GM21515 (cell line): ENCODE measurements at regions not wholly inside any gene's neighbourhood (a gene's known extent, or its start where the extent isn't known, plus 50 kb on each side); places are given as distances from the start of the nearest gene placed in this dataset.

Experiments used
- ATAC-seq: cut with Tn5 transposase; IDR thresholded peaks from one replicate; pipeline ENCODE4 v1.9.1; 2021; ENCODE audit not compliant: unreplicated experiment

DNA sequence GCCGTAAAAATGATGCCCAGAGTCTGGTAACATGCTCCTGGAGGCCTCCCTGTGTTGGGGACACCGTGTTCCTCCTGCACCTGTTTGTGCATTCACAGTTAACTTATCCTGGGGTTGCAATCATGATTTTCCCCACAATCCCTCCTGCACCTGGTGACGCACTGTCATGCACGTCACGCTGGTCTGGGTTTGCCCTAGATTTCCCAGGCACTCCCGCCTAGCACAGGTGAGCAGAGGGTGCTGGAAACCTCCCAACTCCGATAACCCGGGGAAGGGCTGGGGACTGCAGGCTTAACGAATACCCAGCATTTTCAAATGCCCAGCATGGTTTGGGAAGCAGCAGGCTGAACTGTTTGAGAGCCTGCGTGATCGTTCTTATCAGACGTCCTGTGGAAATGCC, 427.1 kb downstream of the TCERG1L start:
- ATAC-seq = no peak

DNA sequence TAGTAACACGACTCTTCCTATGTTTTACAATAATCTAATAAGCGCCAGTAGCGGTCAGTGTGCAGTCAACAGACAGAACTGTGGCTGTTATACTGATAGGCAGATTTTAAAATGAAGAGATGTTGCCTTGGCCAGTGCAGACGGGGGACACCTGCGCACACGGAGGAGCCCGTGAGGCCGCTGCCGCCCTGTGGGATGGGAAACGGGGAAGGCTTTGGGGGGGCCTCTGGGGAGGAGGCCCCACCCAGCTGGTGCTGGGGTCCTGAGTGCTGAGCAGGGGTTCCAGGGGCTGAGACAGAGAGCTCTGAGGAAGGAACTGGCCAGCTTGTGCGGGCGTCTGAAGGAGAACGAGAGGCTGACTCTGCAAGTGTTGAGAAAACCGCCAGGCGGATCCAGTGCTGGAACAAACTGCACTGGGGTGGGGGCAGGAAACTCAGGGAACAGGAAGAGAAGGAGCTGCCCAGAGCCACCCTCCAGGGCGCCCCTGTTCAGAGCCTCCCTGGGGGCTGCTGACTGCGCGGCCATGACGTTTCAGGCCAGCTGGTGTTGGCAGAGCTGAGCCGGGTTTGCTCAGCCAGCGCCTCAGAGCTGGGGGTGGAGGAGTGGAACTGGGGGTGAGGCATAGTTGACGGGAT, 426.4 kb downstream of the TCERG1L start:
- ATAC-seq = no peak

DNA sequence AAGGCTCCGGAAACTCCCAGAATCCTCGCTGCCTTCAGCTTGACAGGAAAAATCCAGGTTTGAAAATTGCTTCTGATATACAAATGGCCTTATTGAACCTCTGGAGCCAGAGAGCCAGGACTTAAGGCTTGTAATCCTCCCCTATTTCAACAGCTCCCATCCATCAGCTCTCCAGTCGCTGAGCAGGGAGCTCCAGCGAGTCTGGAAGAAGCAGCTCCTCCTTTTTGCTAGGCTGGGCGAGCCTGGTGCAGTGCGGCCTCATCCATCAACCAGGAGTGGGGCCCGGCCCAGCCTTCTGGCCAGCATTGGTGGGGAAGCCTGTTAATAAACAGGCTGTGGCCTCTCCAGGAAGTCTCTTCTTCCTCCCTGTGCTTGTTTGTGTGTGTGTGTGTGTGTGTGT, 424.4 kb downstream of the TCERG1L start:
- no peak for ATAC-seq

DNA sequence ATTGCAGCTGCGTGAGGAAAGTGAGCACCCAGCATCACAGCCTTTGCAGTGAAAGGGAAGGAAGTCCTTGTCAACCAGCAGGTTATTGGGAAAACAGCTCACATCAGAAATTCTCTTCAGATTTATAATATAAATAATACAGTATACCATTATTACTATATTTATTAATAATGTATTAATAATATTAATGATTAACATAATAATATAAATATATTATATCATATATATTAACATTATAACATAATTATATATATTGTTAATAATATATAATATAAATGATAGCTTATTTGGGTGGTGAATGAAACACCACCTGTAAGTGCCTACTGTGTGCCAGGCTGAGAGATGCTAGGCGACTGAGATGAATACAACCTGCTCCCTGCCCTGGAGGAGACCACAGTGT, 423.0 kb downstream of the TCERG1L start:
- no peak for ATAC-seq

DNA sequence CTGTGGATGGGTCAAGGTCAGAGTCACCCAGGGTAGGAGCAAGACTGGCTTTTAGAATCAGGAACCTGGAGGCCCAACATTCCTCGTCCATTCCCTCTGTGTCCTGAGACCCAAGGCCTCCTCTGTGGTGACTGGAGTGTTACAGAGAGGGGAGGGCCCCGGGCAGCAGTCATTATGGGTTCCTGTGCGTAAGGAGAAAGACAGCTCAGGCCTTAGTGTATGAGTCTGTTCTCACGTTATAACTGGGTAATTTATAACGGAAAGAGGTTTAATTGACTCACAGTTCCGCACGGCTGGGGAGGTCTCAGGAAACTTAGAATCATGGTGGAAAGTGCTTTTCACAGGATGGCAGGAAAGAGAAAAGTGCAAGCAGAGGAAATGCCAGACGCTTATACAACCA, 422.3 kb downstream of the TCERG1L start:
- ATAC-seq = no peak

DNA sequence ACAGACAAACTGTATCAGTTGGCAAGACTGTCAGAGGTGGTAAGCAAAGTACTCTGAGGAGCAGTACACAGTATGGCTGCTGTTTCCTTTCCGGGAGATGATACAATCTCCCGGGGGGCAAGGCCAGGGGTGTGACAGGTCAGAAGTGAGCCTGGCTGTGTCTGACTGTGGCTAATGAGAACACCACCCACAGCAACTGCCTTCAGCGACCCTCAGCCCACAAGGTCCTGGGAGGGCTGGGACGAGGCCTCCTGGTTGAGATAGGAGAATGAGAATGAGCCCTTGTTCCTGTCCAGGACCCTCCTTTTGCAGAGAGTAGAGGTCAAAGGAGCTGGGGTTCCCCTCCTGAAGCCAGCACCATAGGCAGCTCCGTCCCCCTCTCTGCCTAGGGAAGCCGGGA, 421.7 kb downstream of the TCERG1L start:
- no peak for ATAC-seq

DNA sequence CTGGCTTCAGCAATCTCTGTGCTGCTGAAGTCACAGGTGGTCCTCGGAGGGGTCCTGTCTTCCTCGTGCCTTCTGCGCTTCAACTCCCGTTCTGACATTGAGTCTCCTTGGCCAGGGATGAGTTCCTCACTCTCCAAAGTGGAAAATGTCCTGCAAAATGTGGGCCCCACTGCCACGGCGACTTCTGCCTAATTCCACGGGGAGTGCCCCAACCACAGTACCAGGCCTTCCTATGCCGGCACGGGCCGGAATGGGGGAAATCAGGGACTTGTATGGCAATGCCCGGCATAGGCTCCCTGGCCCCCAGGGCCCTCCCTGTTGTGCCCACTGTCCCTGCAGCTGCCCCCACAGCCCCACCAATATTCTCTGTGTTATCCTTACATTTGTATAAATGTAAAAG, 420.5 kb downstream of the TCERG1L start:
- ATAC-seq = no peak

DNA sequence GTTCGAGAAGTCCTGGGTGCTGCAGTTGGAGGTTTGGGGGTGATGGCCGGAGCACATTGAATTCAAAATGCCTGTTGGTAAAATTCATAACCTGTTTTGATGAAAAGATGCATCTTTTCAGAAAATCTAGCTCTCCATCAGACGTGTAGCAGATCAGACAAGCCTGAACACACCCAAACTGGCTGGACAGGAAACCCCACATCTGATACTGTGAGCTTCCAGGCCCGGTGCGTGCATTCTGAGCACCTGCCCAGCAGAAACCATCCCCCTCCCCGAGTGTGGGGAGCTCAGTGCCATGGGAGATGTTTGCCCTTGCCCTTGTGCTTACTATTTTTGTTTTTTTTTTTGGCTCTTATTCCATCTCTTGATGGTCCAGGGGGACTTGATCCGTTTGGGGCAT, 417.1 kb downstream of the TCERG1L start:
- ATAC-seq = no peak

DNA sequence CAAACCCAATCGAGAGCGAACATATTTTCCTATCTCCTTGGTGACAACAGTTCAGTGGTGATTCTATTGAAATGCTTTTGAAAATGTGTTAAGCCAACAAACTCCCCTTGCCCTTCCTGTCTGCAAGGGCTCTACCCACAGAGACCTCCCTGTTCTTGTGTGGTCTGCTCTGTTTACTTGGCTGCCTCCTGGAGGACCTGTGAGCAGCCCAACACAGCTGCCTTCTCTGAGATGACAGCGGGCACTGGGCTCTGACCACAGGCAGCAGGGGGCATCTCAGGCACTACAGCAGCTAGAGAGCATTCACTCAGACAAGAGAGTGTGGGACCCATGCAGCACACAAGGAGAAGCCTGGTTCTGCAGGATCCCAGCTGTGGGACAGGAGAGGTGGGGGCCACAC, 416.4 kb downstream of the TCERG1L start:
- no peak for ATAC-seq

DNA sequence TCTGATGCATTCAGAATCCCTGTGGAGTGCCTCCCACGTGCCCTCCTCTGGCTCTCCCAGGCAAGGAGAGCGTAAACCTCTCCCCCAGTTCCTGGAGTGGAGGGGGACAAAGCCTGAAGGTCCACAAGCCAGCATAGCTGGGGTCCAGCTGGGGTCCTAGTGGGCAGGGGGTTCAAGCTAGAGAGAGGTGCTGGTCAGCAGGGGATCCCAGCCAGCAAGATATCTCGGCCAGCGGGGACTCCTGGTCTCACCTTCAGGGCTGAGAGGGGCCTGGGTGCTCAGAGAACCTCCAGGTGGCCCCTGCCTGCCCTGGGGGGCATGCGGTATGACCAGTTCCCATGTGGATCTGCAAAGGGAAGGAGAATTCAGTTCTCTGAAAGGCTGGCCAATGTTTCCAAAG, 413.7 kb downstream of the TCERG1L start:
- ATAC-seq = no peak

DNA sequence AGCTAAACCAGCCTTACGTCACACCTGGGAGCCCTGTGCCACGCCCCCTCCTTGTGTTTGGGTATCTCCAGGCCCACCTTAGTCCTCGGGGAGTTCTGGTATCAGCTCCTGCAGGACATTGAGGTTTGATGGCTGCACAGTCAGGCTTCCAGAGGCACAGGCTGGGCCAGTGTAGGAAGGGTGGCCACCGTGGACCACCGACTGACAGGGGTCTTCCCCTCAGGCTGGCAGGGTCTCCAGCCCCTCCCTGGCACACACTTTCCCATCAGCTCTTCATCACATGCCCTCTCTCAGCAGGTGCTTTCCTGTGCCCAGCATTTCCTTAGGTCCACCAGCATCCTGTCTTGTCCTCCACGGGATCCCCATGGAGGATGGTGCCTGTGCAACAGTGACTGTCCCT, 413.1 kb downstream of the TCERG1L start:
- ATAC-seq = no peak

DNA sequence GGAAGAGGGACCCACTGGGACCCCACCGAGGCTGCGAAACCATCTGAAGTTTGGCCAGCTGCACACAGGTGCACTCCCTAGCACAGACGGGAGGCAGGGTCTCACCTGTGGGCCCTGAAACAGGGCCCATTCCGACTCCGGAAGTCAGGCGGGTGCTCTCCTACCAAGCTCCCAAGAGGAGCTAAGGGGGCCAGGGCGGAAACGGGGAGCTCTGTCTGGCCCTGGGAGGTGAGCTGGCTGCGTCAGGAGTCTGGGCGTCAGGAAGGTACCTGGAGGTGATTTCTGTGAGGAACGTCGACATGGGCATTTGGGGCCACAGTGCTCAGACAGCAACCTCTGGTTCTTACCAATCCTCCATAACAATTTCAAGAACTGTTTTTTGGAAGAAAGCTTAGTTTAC, 411.7 kb downstream of the TCERG1L start:
- no peak for ATAC-seq

DNA sequence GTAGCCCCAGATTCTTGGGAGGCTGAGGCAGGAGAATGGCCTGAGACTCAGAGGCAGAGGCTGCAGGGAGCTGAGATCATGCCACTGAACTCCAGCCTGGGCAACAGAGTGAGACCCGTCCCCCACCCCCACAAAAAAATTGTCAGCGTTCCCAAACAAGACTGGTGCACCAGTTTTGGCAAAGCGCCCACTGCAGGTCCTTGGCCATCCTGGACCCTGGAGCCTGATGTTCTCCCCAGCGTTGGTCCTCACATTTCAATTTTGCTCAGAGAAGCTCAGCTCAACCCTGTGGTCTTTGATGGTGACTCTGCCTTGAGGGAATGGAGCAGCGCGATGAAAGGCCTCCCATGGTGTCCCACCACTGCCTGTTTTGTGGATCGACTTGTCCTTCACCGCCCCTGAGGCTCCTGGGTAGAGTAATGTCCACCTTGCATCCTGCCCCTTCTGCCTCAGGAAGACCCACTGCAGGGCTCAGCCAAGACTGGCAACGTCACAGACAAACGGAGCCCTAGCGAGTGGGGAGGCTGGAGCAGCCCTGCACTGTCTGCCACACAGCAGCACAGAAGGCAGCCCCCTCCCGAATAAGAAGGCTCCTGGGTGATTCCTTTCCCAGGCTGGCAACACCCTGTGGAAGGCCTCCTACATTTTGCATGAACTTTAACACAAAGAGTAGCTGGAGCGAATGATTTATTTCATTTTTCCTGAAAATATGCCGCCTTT, 410.9 kb downstream of the TCERG1L start:
- ATAC-seq = no peak

DNA sequence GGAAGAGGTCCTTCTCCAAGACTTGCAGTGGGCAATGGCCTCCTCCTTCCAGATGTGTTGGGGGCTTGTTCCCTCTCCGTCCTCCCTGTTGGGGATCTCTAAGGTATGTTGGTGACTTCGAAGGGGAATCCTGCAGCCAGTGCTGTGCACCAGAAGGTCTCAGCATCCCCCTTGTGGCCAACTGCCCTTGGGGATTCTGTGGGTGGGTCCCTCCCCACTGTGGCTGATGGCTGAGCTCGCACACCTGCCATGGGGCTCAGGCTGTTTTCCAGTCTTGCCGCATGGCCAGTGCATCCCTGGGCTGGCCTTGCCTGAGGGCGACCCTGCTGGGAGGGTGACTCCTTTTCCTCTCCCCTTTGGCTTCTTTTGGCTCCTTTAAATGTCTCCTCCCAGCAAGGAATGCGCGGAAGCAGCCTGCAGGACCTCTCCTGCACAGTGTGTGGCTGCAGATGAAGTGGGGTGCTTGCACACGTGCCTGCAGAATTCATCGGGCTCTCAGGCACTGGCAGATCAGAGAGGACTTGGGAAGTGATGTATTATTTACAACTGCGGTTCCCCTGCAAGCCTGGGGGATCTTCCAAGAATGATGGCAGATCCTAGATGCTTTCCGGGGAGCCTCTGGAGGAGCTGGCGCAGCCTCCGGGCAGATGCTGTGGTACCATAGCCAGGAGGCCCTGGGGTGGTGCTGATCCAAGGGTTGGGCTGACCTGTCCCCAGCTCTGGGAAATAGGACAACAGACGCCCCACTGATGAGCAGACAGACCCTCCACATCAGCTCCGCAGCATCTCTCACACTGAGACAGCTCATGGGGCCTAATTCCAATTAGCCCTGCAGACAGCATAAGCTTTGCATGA, 410.0 kb downstream of the TCERG1L start:
- no peak for ATAC-seq

DNA sequence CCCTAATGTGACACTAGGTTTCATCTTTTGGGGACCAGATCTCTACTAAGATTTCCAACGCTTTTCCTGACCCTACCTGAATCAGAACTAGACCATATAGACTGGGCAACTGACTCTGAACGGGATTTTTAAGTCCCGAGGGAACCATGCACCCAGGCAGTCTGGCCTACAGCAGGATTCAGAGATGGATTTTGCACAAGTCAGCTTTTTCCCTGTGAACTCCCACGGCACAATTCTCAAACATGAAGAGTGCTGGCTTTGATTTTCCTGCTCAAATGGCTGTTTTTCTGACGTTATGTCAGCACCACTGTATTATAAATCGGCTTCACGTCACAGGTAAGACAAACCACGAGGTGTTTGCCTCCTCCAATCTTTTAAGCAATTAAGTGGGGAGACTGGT, 409.1 kb downstream of the TCERG1L start:
- no peak for ATAC-seq

DNA sequence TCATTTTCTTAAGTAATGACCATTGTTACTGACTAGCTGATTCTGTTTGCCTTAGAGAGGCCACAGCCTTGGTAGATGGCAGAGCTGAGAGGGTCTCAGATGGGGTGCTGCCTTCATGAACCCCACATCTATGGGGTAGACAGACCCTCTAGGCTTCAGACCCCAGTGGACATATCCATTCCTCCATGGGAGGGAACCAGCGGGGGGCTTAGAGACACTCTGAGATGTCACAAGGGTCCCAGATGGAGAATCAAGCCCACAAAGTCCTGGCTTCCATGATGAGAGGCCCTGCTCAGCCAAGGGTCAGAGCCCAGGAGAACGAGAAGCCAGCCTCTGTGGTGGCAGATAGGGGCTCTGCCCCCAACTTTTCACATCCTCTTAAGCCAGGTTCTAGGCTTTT, 408.6 kb downstream of the TCERG1L start:
- no peak for ATAC-seq

DNA sequence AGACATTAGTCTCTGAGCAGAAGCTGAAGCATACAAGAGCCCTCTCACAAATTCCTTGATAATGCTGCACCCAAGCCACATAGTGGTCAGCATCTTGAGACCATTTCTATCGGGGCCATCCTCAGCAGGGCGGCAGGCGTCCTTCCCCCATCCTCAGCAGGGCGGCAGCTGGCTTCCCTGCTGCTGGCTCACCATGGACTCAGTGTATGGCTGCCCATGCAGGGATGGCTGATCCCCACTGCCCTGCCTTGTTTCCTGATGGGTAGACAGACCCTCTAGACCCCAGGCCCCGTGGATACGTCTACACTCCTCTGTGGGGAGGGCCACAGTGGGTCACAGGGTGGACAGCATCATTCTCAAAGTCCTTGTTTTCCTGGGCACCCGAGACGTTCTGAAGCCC, 406.8 kb downstream of the TCERG1L start:
- no peak for ATAC-seq

DNA sequence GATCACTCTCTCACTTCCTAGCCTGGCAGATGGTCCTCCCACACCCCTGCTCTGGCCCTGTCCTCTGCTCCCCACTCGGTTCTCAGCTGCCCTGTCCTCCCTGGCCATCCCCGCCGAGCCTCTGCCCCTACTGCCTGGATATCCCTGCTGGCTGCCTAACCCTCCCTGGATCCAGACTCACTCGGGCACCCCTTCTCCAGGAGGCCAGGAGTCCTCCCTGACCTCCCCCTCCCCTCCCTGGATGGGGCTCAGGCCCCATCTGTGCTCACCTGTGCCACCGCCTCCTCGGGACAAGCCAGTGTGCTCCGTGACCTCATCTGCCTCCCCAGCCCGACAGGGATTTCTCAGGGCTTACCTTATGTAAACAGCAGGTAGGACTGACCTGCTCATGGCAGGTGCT, 406.1 kb downstream of the TCERG1L start:
- no peak for ATAC-seq

DNA sequence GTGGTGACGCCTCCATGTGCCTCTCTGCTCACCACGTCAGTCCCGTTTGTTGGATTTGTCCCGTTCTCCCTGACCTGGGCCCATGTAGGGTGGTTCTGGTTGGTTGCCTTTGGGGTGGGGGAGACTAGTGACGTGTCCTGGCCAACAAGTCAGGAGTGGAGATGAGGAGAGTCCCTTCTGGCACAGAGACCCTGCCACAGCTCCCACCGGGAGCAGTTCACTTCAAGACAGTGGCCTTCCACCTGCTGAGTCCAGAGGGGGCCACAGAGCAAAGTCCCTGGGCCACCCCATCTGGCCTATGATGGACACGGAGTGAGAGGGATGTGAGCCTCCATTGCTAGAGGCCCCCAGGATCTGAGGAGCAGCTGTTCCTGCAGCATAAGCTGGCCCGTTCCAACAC, 405.6 kb downstream of the TCERG1L start:
- no peak for ATAC-seq

DNA sequence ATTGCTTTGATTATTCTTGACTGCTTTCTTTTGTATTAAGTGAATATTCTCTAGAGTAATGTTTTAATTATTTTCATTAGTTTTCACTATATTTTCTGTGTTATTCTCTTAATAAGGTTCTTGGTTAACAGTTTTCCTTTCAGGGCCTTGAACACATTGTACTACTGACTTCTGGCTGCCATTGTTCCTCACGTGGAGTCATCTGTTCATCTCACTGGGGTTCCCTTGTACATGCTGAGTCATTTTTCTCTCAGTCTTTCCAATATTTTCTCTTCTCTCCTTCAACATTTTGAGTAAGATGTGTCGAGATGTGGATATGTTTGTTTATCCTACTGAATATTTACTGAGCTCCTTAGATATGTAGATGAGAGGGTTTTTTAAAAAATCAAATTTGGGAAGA, 400.7 kb downstream of the TCERG1L start:
- ATAC-seq = no peak

DNA sequence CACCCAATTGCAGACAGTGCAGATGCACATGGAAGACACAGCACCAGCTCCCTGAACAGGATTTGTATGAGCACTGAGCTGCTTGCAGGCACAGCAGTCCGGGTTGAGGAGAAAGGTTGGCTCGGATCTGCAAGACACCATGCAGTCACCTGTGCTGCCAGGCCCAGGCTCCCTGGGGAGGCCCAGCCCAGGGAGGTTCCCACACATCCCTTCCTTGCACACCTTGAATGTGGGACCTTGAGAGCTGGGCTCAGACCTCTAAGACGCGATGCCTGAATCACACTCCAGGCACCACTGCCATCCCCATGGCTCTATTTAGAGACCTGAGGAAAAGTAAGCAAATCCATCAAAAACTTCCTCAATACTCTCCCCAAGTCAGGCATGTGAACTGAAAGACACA, 397.7 kb downstream of the TCERG1L start:
- ATAC-seq = no peak

DNA sequence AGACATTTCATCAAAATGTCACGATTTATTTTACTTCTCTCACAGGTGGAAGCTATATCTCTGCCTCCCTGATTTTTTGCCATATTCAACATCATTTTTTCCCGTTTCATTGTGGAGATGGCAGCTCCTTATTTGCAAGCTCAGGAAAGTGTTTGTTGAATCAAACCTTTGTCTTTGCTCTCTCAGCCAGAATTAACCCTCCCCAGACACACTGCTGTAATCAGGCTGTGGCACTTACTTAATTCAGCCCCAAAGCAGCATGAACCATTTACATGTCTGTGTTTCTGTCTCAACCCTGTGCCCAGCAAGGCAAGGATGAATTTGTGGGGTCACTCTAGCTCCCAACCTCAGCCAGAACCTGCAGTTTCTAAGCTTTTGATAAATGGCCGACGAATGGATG, 397.2 kb downstream of the TCERG1L start:
- no peak for ATAC-seq
